ENCODE measurements at regions not wholly inside any gene's neighbourhood (a gene's known extent, or its start where the extent isn't known, plus 50 kb on each side); places are given as distances from the start of the nearest gene placed in this dataset.

DNA sequence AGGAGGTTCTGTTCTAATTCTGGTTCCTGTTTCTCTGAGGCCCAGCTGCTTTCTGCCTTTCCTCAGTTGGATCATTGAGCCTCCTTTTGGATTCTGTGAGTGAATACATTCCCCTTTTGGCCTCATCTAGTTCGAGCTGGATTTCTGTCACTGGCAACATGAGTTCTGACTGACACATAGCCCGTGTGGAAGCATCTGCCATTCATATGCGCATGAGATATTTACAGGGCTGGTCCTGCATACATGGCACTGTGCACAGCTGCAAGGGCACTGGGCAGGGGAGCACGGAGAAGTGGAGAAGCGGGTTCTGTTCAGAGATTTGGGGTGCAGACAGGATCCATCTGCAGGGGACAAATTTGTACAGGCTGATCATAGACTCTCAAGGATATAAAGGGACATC lies 352.8 kb downstream of the RPS24 start:
- no peak for DNase-seq (ENCODE audit: low spot score)

DNA sequence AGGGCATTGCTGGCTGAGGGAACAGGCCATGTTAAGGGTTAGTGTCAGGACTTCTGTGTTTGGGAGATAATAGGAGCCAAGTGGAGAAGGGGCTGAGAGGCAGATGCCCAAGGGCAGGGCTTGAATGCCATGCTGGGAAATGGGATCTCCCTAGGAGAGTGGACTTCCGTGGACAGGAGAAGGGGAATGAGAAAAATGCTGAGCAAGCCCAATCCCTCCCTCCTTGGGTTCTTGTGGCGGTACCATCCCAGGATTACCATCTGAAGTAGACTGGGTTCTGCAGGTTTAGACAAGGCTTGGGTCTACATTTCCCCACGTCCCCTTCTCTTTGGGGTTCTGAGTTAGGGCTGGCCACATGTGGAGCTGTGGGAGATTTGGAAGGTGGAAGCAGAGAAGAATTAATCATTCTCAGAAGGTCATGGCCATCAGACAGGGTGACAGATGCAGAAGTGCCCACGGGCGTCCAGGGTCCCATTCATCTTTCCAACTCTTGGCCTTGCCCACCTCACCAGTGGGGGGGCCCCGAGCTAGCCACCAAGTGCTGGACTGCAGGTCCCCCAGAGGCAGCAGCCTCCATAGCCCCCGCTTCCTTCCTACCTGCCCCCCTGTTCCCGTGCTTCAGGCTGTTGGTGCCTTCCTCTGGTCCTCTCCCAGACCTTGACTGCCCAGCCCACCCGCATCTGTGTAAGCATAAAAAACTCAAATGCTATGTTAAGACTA lies 354.8 kb downstream of the RPS24 start:
- DNase-seq (ENCODE audit: low spot score), result no peak

DNA sequence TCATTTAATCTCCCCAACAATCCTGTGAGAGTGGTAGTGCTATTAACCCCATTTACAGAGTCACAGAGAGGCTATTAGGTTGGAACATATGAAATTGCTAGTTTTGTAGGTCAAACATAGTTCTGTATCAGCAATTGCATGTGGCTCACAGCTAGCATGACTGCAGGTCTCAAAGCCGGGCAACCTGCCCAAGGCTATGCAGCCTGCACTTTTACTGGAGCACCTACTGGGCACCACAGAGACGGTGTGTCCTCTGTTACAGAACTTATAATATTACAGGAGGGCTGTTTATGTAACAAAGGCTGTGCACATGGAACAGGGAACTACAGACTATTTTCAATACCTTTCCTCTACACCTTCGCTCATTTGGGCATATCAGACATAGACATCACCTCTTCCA lies 355.8 kb downstream of the RPS24 start:
- DNase-seq (ENCODE audit: low spot score), result no peak

DNA sequence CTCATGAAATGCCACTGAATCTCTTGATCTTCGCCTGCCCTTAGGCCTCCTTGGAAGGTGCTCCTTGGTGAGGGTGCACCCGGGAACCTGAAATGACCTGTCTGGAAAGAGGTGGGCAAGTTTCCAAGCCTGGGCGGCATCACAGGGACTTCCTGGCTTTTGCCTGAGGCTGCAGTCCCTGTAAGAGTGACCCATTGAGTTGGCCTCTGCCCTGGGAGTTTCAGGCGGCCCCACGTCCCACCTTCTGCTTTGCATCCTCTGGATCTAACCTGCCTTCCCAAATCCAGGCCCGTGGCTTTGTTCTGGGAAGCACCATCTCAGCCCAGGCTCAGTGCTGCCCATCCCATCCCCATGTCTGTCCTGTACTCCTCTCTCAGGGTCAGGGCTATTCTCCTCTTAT lies 356.4 kb downstream of the RPS24 start:
- no peak for DNase-seq (ENCODE audit: low spot score)

DNA sequence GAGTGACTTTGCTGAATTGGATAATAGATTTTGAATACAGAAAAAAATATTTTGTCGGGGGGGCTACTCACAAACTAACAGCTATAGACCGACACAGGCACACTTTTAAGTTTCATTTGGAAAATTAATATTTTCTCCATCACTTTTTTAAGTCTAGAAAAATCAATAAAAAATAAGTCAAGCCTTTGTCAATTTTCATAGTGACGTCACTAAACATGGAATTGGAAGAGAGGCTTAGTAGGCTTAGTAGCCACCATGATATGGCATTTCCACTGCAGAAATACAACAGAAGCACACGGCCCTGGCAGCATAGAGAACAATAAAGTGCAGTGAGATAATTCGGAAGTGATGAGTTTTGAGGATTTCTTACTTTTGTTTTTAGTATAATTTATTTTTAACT lies 357.2 kb downstream of the RPS24 start:
- DNase-seq (ENCODE audit: low spot score), result no peak

DNA sequence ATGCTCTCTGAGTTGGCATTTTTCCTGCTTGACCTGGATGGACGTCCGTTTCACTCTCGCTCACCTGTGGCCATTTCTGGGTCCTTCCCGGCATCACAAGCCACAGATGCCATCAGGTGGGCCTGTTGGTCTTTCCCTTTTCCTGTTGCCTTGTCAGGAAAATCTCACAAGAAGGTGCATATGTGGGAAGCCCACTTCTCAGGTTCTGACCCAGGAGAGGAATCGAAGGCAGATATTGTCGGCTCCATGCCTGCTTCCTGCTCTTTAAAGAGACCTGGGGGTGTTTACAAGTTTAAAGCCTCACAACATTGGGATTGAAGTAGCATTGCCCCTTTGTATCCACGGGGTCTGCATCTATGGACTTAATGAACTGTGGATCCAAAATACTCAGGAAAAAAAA lies 357.9 kb downstream of the RPS24 start:
- DNase-seq (ENCODE audit: low spot score), result no peak

DNA sequence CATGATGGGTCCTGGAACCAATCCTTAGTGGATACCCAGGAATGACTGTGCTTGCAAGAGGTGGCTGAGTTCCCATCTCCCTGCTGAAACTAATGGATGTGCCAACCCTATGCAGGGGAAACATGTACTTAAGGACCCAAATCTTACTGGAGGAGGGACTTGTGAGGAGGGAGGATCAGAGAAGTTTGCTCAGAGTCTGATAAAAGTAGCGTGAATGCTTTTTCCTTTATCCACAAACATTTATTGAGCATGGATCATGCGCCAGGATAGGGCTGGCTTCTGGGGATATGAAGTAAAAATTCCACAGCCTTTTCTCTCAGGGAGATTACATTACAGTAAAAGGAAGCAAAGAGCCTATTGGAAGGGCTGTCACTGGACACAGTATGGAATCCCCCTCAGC lies 358.5 kb downstream of the RPS24 start:
- DNase-seq (ENCODE audit: low spot score), result no peak

DNA sequence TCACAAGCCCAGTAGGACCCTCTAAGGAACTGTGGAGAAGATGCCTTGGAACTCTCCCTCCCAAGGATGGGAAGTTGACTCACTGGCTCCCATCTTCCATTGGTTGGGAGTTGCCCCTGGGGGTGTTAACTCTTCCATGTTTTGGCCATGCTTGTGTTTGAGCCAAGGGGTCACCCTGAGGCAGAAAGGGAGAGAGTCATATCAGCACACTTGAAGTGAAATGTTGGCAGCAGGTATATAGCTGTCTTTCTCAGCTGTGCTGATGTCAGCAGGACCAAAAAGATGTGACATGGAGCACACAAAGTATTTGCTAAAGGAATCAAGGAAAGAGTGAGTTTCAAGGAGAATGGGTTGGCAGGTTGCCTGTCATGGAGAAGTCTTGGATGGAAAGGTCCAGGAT lies 359.4 kb downstream of the RPS24 start:
- no peak for DNase-seq (ENCODE audit: low spot score)

DNA sequence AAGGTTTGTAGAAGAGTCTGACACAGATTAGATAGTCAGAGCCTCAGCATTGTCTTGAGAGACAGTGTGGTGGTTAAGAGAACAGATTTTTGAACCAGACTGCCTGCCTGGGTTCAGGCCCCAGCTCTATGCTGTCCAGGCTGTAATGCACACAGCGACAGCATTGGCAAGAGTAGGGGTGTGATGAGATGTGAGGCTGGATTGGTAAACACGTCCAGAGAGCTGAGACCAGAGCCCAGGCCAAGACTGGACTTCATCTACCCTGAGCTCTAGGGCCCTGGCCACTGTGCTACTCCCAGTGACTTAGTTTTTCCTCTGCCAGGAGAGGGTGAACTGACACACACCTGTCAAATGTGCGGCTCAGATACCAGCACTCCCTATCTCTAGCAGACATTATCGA lies 360.4 kb downstream of the RPS24 start:
- no peak for DNase-seq (ENCODE audit: low spot score)

DNA sequence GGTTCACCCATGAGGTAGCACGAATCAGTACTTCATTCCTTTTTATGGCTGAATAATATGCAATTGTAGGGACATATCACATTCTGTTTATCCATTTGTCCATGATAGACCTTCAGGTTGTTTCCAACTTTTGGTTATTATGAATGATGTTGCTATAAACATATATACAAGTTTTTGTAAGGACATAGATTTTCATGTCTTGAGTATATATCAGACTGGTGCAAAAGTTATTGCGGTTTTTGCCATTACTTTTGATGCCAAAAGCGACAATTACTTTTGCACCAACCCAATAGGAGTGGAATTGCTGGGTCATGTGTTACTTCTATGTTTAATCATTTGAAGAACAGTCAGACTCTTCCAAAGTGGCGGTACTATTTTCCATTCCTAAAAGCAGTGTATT lies 361.5 kb downstream of the RPS24 start:
- DNase-seq (ENCODE audit: low spot score), result no peak

DNA sequence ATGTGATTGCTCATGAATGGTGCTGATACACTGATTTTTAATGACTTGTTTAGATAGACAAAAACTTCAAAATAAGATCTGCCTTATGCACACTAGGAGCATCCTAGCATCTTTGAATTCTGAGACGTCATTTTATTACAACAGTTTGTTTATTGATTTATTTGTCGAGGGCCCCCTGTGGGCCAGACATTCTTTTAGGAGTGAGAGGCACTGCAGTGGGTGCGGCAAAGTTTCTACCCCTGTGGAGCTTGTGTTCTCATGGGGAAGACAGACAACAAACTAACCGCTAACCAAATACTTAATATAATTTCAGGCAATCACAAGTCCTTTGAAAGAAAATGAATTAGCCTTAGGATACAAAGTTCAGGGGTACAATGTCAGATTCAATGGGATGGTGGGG lies 363.1 kb downstream of the RPS24 start:
- DNase-seq (ENCODE audit: low spot score), result no peak

DNA sequence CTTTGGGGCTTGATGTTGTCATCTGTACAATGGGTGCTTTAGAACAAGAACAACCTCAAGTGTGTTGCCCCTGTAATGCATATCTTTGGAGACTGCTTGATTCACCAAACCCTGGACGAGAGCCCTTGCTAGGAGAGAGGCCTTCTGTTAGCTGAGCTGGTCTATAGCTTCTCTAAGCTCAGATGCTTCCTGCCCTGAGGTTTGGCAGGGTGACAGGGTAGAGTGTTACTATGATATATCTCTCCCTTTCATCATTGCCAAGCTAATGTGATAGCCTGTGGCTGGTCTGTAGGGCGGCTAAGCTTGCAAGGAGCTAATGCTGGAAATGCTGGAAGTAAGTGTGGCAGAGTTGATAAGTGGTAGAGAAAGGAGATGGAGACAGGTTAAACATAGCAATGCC lies 364.1 kb downstream of the RPS24 start:
- DNase-seq (ENCODE audit: low spot score), result no peak

DNA sequence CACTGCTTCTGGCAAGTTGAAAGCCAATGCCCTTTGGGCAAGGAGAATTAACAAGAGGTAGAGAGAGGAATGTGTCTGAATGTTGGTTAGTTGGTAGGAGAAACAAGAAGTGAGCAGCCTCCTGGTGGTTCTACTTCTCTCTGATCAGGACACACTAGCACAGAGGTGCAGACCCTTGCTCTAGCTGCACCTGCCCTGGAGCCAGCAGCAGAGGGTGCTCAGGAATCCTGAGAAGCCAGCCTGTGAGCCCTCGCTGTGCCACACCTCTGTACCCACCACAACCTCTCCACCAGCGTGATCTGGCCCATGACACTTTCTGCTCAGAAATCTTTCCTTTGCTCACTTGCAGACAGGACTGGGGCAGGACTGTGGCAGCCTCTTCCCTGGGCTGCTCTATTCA lies 364.7 kb downstream of the RPS24 start:
- DNase-seq (ENCODE audit: low spot score), result no peak

DNA sequence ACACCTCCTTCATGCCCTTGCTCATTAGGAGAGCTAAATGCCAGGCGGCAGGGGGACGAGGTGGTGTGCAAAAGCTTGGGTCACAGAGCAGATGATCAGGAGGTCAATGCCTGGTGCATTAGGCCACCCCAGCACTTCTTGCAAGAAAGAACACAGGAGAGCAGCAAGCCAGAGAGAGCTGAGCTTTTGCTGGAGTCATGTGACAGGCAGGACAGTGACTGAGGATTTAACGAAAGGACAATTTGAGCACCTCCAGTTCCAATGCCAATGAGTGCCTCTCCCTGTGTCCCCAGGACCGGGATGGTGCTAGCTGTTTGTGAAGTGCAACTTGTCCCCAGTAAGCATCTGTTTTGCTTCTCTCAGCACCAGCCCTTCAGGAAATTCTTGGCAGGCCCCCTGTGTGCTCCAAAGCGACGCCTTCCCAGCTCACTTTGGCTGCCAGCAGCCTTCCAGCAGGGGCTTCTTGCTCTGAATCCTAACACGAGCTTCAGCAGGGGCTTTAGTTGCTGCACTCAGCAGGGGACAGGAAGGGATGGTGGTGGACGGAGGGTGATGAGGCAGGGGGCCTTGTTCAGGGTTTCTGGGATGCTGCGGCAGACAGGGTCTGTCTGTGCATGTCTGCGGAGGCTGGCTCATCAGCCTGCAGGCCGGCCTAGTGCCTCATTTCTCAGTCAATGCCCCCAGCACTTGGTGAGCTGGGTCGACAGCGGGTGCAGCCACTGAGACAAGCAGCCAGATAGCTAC lies 368.1 kb downstream of the RPS24 start:
- DNase-seq (ENCODE audit: low spot score), result no peak

DNA sequence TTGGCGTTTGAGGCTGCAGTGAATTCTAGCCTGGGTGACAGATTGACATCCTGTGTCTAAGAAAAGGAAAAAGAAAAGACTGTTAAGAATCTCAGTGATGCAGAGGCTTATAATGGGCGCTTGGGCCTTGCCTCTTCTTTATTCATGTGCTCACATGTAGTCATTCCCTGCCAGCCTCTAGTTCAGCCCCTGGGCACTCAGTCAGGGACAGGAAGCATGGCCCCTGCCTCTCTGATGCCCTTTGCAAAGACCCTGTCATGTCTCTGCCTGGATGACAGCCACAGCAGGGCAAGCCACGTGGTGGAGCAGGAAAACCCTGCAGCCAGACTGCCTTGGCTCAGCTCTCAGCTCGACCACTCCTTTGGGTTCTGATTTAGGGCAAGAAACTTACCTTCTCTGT lies 368.9 kb downstream of the RPS24 start:
- no peak for DNase-seq (ENCODE audit: low spot score)

DNA sequence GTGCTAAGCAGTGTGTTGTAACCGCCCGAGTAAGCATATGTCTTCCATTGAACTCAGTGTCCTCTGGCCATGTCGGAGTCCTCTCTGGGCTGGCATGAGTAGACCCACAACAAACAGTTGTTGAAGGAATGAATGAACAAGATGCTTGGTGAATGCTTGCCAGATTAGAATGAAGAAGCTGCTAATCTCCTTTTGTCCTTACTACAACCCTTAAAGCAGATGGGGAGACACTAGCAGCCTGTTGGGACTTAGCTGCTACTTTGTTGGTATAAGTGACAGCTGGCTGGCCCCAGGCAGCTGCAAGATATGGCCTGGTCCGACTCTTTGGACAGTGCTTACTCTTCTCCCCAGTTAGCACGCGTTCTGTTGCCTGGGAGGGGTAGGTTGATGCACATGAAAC lies 370.1 kb downstream of the RPS24 start:
- DNase-seq (ENCODE audit: low spot score), result no peak

DNA sequence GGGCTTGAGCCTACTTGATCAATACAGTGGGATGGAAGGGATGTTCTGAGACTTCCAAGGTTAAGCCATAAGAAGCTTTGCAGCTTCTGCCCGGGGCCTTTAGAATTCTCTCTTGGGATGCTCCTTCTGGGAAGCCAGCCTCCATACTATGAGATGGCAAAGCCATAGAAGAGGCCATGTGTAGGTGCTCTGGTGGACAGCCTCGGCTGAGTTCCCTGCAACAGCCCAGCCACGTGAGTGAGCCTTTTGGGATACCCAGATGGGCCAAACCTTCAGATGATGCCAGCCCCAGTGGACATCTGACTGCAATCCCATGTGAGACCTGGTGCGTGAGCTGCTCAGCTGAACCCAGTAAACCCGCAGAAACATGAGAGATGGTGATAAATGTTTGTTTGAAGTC lies 370.6 kb downstream of the RPS24 start:
- DNase-seq (ENCODE audit: low spot score), result peak; percentile 49

DNA sequence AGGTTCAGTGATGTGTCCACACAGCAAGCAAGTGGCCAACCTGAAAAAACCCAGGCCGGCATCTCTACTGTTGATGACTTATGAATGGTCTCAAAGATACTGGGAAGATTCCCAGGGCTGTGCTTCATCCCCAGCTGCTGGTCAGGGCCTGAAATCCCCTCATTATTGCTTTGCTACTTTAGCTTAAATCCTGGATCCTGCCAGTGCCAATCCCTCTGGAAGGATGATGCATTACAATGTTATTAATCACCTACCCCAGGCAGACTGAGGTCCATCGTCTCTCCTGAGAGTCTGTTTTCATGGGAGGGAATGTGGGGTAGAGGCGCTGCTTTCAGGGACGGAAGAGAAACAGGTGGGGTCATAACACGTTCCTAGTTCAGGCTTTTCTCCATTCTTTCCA lies 371.6 kb downstream of the RPS24 start:
- peak; percentile 41 for DNase-seq (ENCODE audit: low spot score)

DNA sequence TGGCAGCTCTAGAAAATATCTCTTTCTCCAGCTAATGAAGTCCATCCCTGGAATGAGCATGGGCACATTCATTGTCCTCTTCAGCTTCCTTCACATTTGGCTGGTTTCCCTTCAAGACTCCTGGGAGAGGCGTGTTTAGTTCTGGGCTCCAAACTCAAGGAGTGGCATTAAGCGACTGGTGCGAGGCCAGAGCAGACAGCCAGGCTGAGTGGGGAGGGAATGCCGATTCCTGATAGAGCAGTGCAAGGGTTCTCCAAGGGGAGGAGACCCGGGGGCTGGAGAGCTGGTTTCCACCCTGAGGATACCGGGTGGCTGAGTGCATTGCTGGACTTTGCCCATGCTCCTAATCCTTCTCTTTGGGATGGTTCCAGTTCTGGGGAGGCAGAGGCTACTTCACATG lies 372.1 kb downstream of the RPS24 start:
- no peak for DNase-seq (ENCODE audit: low spot score)

DNA sequence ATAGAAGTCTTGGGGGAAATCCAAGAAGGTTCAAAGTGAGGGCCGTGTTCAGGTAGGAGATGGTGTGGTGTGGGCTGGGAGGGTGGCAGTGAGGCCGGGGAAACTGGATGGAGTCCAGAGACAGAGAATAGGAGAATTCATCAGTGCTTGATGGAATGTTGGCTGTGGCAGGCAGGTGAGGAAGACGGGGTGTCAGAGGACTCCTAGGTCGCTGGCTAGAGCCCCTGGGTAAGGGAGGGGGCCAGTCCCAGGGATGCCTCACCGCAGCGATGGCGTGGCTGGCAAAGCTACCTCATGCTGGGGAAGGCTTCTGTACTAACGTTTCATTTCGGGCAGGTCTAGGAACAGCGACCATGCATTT lies 373.0 kb downstream of the RPS24 start:
- no peak for DNase-seq (ENCODE audit: low spot score)

DNA sequence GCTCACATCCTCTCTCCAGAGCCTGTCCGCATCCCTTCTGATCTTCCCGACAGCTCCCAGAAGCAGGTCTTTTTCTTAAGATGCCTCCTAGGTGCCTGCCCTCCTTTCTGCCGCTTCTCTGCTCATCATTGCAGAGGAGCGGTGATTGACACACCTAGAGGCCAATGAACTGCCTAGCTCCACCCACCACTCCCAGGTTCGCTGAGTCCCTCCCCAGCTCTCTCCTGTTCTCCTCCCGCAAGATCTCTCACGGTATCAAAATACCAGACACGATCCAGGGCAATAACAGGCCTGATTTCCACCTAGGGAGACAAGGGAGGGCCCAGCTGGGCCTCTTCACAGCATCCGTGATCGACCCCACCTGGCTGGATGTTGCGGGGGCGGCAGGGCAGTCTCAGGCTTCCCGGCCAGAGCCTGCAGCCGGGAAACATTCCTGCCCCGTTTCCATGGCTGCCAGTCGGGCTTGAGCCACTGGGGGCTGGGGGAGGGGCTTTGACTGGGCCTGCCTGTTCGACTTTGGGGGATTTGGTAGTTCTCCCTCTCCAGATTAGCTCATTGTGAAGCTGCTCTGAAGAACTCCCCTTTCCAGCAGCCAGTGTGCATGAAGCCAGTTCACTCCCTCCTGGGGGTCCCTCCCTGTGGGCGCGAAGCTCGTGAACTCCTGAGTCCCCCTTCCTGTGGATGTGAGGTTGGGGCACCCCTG lies 373.5 kb downstream of the RPS24 start:
- DNase-seq (ENCODE audit: low spot score), result no peak

DNA sequence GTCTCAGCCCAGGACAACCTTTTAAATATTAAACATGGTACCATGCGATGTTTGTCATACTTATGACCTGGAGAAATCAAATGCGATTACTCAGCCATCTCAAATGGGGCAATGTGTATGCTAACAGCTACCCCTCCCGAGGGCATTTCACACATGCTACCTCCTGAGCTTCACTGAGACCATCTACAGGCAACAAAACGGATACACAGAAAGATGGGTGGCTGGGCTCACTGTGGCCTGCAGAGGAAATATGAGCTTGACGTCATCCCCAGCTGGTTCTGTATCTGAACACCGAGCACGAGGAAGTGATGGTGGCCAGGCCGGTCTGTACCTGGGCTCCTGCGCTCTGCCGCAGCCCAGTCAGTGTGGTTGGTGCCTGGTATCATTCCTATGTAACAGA lies 374.3 kb downstream of the RPS24 start:
- no peak for DNase-seq (ENCODE audit: low spot score)
